ENCODE measurements at regions not wholly inside any gene's neighbourhood (a gene's known extent, or its start where the extent isn't known, plus 50 kb on each side); places are given as distances from the start of the nearest gene placed in this dataset.

- no peaks in the 10 kb centered on the region for H3K4me1 Mint-ChIP-seq
- WGBS (ENCODE audit: insufficient coverage): 93% methylated on average over 3 of the region's 11 CpGs
- Histone ChIP-seq H3K9me3 (replicated peaks in 1 of 2; ENCODE audit: control insufficient read depth in 1 of 2, insufficient read depth in 1 of 2, low read length in 2 of 2) (peaks cover 7 to 15% of the 10 kb centered on the region in 2 donors), H3K4me2 (replicated peaks; ENCODE audit: extremely low read depth, low read length, poor library complexity, severe bottlenecking) (no peak overlapping the region), H3K27ac (ENCODE audit: low read depth in 1 of 2, low read length in 2 of 2) (no peak overlapping the region), H4K20me1 (ENCODE audit: insufficient read depth, low read length) (no peaks in the 10 kb centered on the region), H3K79me2 (ENCODE audit: insufficient read depth, low read length) (no peaks in the 10 kb centered on the region), H3K36me3 (replicated peaks in 1 of 2; ENCODE audit: control insufficient read depth in 1 of 2, insufficient read depth in 2 of 2, low read length in 2 of 2) (no peaks in the 10 kb centered on the region), H3K9ac (ENCODE audit: insufficient read depth, low read length, poor library complexity, severe bottlenecking) (no peak overlapping the region), H3K4me1 (ENCODE audit: control insufficient read depth in 1 of 2, insufficient read depth in 2 of 2, low read length in 2 of 2) (no peaks in the 10 kb centered on the region), H3K4me3 (replicated peaks in 1 of 3; ENCODE audit: low read depth in 2 of 3, low read length in 3 of 3) (no peak overlapping the region), H3K27me3 (ENCODE audit: control insufficient read depth in 2 of 2, insufficient read depth in 2 of 2, low read length in 2 of 2) (no peaks in the 10 kb centered on the region), H2AFZ (ENCODE audit: insufficient read depth, low read depth, low read length, poor library complexity, severe bottlenecking) (no peak overlapping the region)
- peaks cover 0 to 1% (median 0%) of the 10 kb centered on the region in 3 donors for H3K27me3 Mint-ChIP-seq (ENCODE audit: low read depth in 3 of 3)
- DNase-seq: no peak
- H3K36me3 Mint-ChIP-seq: no peaks in the 10 kb centered on the region
- peaks cover 0 to 15% (median 10%) of the 10 kb centered on the region in 7 donors for H3K9me3 Mint-ChIP-seq
- no peak overlapping the region for H3K27ac Mint-ChIP-seq
- no peak for TF ChIP-seq CTCF (IDR thresholded peaks at IDR 0.05)
- intact Hi-C loops (cut with micrococcal nuclease): no loop called here
- H3K4me3 Mint-ChIP-seq: no peak overlapping the region
Measured at GRCh38 chr12:60225216-60226000, 629.6 kb downstream of the SLC16A7 start.

- H3K27ac ChIP-seq (ENCODE audit: low read depth in 1 of 2, low read length in 2 of 2): no peak overlapping the region
- H3K27me3 ChIP-seq (ENCODE audit: control insufficient read depth in 2 of 2, insufficient read depth in 2 of 2, low read length in 2 of 2): no peaks in the 10 kb centered on the region
- no peak for TF ChIP-seq CTCF (IDR thresholded peaks at IDR 0.05)
- DNase-seq: no peak
- Mint-ChIP-seq H3K36me3 (no peaks in the 10 kb centered on the region), H3K27me3 (ENCODE audit: low read depth in 3 of 3) (peaks cover 0 to 1% (median 0%) of the 10 kb centered on the region in 3 donors), H3K4me3 (no peak overlapping the region), H3K4me1 (no peaks in the 10 kb centered on the region), H3K27ac (no peak overlapping the region), H3K9me3 (peaks cover 0 to 15% (median 13%) of the 10 kb centered on the region in 7 donors)
- H3K79me2 ChIP-seq (ENCODE audit: insufficient read depth, low read length): no peaks in the 10 kb centered on the region
- no peak overlapping the region for H3K9ac ChIP-seq (ENCODE audit: insufficient read depth, low read length, poor library complexity, severe bottlenecking)
- WGBS (ENCODE audit: insufficient coverage): no CpG with 5 or more reads among the region's 2 CpGs
- intact Hi-C loops (cut with micrococcal nuclease): no loop called here
- H3K9me3 ChIP-seq (replicated peaks in 1 of 2; ENCODE audit: control insufficient read depth in 1 of 2, insufficient read depth in 1 of 2, low read length in 2 of 2): peaks cover 11 to 17% of the 10 kb centered on the region in 2 donors
- no peaks in the 10 kb centered on the region for H3K36me3 ChIP-seq (replicated peaks in 1 of 2; ENCODE audit: control insufficient read depth in 1 of 2, insufficient read depth in 2 of 2, low read length in 2 of 2)
- H3K4me2 ChIP-seq (replicated peaks; ENCODE audit: extremely low read depth, low read length, poor library complexity, severe bottlenecking): no peak overlapping the region
- H3K4me3 ChIP-seq (replicated peaks in 1 of 3; ENCODE audit: low read depth in 2 of 3, low read length in 3 of 3): no peak overlapping the region
- H4K20me1 ChIP-seq (ENCODE audit: insufficient read depth, low read length): no peaks in the 10 kb centered on the region
- no peak overlapping the region for H2AFZ ChIP-seq (ENCODE audit: insufficient read depth, low read depth, low read length, poor library complexity, severe bottlenecking)
- no peaks in the 10 kb centered on the region for H3K4me1 ChIP-seq (ENCODE audit: control insufficient read depth in 1 of 2, insufficient read depth in 2 of 2, low read length in 2 of 2)
Measured at GRCh38 chr12:60227916-60228315, 632.1 kb downstream of the SLC16A7 start.

All from CD14-positive monocyte (primary cell).